ENCODE measurements at regions not wholly inside any gene's neighbourhood (a gene's known extent, or its start where the extent isn't known, plus 50 kb on each side); places are given as distances from the start of the nearest gene placed in this dataset.

DNA sequence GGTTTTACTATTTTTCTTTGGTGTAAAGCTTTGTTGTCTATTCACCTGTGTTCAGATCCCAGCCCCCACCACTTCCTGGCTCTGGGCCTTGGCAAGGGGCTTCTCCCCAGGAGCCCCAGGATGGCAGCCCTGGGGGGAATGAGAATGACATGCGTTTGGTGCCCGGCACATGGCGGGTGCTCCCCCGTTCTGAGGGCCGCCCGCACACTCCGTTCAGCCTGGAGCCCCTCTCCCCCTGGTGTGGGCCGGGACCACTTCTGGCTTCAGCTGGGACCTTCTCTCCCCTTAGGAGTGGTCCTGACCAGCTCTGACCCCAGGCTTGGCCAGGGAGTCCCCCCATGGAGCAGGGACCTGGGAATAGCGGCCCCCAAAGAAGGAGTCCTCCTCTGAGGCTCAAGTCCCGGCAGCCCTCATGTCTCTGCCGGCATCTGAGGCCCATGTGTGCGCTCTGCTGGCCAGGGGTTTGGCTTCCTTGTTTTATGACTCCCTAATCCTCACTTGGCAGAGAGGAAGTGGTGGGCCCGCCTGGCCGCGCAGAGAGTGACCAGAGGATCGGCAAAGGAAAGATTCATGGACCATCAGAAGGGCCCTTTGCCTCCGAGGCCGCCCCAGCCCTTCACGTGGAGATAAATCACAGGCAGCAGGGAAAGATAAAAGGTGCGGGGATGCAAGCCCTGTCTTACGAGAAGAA lies 57.0 kb upstream of the LMX1B start:
- DNase-seq, result no peak

DNA sequence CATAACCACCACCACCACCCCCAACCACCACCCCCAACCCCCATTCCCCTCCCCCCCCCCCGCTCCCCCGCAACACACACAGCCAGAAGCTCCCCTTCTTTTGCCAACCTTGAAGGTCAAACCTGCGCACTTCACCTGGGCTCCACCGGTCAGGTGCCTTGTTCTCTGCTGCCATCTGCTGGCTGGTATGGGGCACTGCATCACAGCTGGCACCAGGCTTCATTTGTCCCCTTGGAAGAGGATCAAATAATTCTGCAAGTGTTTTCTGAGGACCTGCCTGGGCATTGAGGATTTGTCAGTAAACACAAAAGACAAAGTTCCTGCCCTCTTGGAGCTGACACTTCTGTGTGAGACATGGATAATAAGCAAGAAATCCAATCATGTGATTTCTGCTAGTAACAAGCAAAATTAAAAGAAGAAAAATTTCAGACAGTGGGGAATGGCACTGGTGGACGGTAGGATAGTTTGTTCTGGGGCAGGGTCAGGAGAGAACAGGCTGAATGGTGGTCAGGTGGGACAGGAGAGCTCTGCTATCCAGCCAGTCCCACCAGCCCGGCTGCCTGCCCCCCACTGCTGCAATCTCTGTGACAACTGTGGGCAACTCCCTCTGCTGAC lies 55.6 kb upstream of the LMX1B start:
- DNase-seq, result peak; percentile 69

GRCh38 chr9:126559296-126559695 lies 54.4 kb upstream of the LMX1B start:
- DNase-seq, result no peak

DNA sequence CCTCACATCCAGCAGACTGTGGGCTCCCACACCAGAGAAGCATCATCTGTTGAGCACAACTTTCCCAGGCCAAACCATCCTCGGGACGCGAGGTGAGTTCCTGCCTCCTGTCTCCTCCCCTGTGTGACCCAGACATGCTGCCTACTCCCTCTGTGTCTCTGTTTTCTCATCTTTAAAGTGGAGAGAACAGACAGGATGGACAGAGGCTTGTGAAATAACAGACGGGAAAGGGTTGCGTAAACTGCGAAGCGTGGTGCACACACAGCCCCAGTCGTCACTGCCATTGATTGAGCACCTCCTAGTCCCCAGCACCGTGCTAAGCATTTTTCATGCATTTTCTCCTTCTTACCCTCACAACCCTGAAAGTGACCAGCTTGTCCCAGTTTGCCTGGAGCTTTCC lies 52.1 kb upstream of the LMX1B start:
- no peak for DNase-seq

GRCh38 chr9:126563556-126563955 lies 50.2 kb upstream of the LMX1B start:
- no peak for DNase-seq
